ENCODE measurements at regions not wholly inside any gene's neighbourhood (a gene's known extent, or its start where the extent isn't known, plus 50 kb on each side); places are given as distances from the start of the nearest gene placed in this dataset.

DNA sequence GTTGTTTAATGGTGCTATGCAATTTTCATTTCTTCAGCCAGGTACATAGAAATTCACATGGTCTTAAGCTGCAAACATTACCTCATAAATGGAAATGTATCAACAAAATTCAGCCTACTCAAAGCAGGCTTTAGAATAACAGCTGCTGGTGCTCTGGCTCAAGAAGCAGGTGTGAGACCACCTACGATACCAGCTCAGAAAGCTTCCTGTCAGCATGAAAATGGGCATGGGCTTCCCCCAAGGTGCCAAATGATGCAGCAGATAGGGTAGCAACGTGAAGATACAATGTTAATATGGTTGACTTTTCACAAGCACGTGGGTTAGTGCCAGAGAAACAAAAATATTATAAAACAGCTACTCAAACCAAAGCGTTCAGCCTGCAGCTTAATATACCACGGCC is 343.4 kb upstream of the PRICKLE1 start:
- Histone ChIP-seq H3K36me3 (ENCODE audit: insufficient read depth, low read length) (no peaks in the 10 kb centered on the region), H2AFZ (ENCODE audit: low read depth, low read length) (no peak overlapping the region), H4K20me1 (ENCODE audit: insufficient read depth) (no peaks in the 10 kb centered on the region), H3K9me3 (ENCODE audit: low read length) (no peaks in the 10 kb centered on the region), H3F3A (ENCODE audit: insufficient read depth, low read length, poor library complexity, severe bottlenecking) (no peaks in the 10 kb centered on the region), H3K4me2 (ENCODE audit: low read length) (no peak overlapping the region), H3K4me3 (ENCODE audit: low read length) (no peak overlapping the region), H3K27ac (ENCODE audit: low read length) (no peak overlapping the region), H3K27me3 (ENCODE audit: insufficient read depth, low read depth, low read length) (no peaks in the 10 kb centered on the region), H3K9ac (ENCODE audit: low read length) (no peak overlapping the region), H3K79me2 (replicated peaks; ENCODE audit: insufficient read depth, low read length) (no peaks in the 10 kb centered on the region), H3K9me2 (ENCODE audit: insufficient read depth, low read length) (no peaks in the 10 kb centered on the region)
- TF ChIP-seq, protein P1, sequence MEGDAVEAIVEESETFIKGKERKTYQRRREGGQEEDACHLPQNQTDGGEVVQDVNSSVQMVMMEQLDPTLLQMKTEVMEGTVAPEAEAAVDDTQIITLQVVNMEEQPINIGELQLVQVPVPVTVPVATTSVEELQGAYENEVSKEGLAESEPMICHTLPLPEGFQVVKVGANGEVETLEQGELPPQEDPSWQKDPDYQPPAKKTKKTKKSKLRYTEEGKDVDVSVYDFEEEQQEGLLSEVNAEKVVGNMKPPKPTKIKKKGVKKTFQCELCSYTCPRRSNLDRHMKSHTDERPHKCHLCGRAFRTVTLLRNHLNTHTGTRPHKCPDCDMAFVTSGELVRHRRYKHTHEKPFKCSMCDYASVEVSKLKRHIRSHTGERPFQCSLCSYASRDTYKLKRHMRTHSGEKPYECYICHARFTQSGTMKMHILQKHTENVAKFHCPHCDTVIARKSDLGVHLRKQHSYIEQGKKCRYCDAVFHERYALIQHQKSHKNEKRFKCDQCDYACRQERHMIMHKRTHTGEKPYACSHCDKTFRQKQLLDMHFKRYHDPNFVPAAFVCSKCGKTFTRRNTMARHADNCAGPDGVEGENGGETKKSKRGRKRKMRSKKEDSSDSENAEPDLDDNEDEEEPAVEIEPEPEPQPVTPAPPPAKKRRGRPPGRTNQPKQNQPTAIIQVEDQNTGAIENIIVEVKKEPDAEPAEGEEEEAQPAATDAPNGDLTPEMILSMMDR (IDR thresholded peaks at IDR 0.05; ENCODE audit: poor library complexity, severe bottlenecking), result no peak
- TF ChIP-seq RAD21 (conservative IDR thresholded peaks at IDR 0.05) (no peak), EZH2 (IDR thresholded peaks at IDR 0.05; ENCODE audit: borderline replicate concordance, insufficient read depth, low read length, poor library complexity, severe bottlenecking) (no peak), EP300 (conservative IDR thresholded peaks at IDR 0.05; ENCODE audit: poor library complexity, severe bottlenecking) (no peak), TAF1 (IDR thresholded peaks at IDR 0.05; ENCODE audit: low read depth) (no peak)
- TF ChIP-seq, protein P2, sequence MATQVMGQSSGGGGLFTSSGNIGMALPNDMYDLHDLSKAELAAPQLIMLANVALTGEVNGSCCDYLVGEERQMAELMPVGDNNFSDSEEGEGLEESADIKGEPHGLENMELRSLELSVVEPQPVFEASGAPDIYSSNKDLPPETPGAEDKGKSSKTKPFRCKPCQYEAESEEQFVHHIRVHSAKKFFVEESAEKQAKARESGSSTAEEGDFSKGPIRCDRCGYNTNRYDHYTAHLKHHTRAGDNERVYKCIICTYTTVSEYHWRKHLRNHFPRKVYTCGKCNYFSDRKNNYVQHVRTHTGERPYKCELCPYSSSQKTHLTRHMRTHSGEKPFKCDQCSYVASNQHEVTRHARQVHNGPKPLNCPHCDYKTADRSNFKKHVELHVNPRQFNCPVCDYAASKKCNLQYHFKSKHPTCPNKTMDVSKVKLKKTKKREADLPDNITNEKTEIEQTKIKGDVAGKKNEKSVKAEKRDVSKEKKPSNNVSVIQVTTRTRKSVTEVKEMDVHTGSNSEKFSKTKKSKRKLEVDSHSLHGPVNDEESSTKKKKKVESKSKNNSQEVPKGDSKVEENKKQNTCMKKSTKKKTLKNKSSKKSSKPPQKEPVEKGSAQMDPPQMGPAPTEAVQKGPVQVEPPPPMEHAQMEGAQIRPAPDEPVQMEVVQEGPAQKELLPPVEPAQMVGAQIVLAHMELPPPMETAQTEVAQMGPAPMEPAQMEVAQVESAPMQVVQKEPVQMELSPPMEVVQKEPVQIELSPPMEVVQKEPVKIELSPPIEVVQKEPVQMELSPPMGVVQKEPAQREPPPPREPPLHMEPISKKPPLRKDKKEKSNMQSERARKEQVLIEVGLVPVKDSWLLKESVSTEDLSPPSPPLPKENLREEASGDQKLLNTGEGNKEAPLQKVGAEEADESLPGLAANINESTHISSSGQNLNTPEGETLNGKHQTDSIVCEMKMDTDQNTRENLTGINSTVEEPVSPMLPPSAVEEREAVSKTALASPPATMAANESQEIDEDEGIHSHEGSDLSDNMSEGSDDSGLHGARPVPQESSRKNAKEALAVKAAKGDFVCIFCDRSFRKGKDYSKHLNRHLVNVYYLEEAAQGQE (IDR thresholded peaks at IDR 0.05; ENCODE audit: borderline replicate concordance), result no peak

DNA sequence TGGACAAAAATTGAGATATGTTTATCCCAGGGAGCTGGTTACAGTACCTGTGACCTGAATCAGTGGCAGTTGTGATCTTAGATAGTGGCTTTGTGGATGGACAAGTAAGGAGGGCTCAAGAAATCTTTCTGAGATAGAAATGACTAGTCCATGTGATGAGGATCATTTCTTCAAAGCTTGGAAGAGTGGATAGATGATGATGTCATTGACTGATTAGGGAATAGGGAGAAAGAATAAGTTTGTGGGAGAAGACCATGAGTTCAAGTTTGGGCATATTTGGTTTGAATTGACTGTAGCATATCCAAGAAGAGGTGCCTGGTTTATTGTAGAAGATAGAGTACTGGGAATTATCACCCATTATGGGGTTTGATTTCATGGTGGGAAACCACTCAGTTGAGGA is 336.7 kb upstream of the PRICKLE1 start:
- Histone ChIP-seq H4K20me1 (ENCODE audit: insufficient read depth) (no peaks in the 10 kb centered on the region), H3K36me3 (ENCODE audit: insufficient read depth, low read length) (no peaks in the 10 kb centered on the region), H3K9me3 (ENCODE audit: low read length) (no peaks in the 10 kb centered on the region), H3K9ac (ENCODE audit: low read length) (no peak overlapping the region), H3F3A (ENCODE audit: insufficient read depth, low read length, poor library complexity, severe bottlenecking) (no peaks in the 10 kb centered on the region), H3K79me2 (replicated peaks; ENCODE audit: insufficient read depth, low read length) (no peaks in the 10 kb centered on the region), H3K4me2 (ENCODE audit: low read length) (no peak overlapping the region), H3K27me3 (ENCODE audit: insufficient read depth, low read depth, low read length) (no peaks in the 10 kb centered on the region), H3K9me2 (ENCODE audit: insufficient read depth, low read length) (no peaks in the 10 kb centered on the region), H3K4me3 (ENCODE audit: low read length) (no peak overlapping the region), H2AFZ (ENCODE audit: low read depth, low read length) (no peak overlapping the region), H3K27ac (ENCODE audit: low read length) (no peak overlapping the region)
- TF ChIP-seq MXI1 (conservative IDR thresholded peaks at IDR 0.05; ENCODE audit: poor library complexity, severe bottlenecking), result no peak
- no peak for TF ChIP-seq RAD21 (conservative IDR thresholded peaks at IDR 0.05)
- TF ChIP-seq SMC3 (conservative IDR thresholded peaks at IDR 0.05; ENCODE audit: poor library complexity), result no peak
- no peak for TF ChIP-seq POLR2AphosphoS5 (IDR thresholded peaks at IDR 0.05)
- TF ChIP-seq, protein P2 (IDR thresholded peaks at IDR 0.05; ENCODE audit: borderline replicate concordance), result no peak
- TF ChIP-seq, protein P1 (IDR thresholded peaks at IDR 0.05; ENCODE audit: poor library complexity, severe bottlenecking), result no peak
- no peak for TF ChIP-seq TAF1 (IDR thresholded peaks at IDR 0.05; ENCODE audit: low read depth)
- TF ChIP-seq EP300 (conservative IDR thresholded peaks at IDR 0.05; ENCODE audit: poor library complexity, severe bottlenecking), result no peak
- no peak for TF ChIP-seq EZH2 (IDR thresholded peaks at IDR 0.05; ENCODE audit: borderline replicate concordance, insufficient read depth, low read length, poor library complexity, severe bottlenecking)
